ENCODE measurements at regions not wholly inside any gene's neighbourhood (a gene's known extent, or its start where the extent isn't known, plus 50 kb on each side); places are given as distances from the start of the nearest gene placed in this dataset.

DNA sequence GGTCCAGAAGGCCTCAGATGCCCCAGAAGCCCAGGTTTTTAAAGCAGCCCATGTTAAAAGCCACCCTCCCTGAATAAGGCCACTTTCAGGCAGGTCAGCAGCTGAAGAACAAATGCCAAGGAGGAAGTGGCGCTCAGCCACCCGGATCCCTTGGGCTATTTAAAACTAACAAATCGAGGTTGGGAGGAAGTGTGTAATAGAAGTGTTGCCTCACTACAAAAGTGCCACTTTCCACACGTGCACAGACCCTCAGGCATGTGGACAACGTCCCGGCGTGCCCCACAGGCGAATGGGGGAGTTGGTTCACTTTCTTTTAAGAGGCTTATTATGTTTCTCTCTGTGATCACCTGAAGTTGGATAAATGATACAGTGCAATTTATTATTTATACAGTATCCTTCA lies 173.8 kb upstream of the SALL3 start:
- no peak for TF ChIP-seq POLR2AphosphoS5 (IDR thresholded peaks at IDR 0.05; ENCODE audit: insufficient read depth in 1 of 2, low read depth in 1 of 2)
- TF ChIP-seq CTCF (IDR thresholded peaks at IDR 0.05) = no peak
- TF ChIP-seq POLR2A (IDR thresholded peaks at IDR 0.05) = no peak

Measured in vagina (tissue), 2 donors.